ENCODE measurements at regions not wholly inside any gene's neighbourhood (a gene's known extent, or its start where the extent isn't known, plus 50 kb on each side); places are given as distances from the start of the nearest gene placed in this dataset.

- CTCF ChIA-PET = no interaction called here
- no peak for TF ChIP-seq CTCF (IDR thresholded peaks at IDR 0.05; ENCODE audit: control extremely low read depth, extremely low read depth, low read depth, missing control alignments)
- DNase-seq (ENCODE audit: extremely low spot score) = no peak
- POLR2A ChIA-PET = no interaction called here
Measured at GRCh38 chr5:52428977-52429489, 358.7 kb upstream of the ITGA1 start.

- no peak for TF ChIP-seq CTCF (IDR thresholded peaks at IDR 0.05; ENCODE audit: control extremely low read depth, extremely low read depth, low read depth, missing control alignments)
- DNase-seq (ENCODE audit: extremely low spot score) = no peak
- ChIA-PET POLR2A (no interaction called here), CTCF (interaction anchor here (1.1 kb wide), 1 partner anchor 23 kb away, joined by 3 read pairs; no protein-coding TSS in a partner anchor)
Measured at GRCh38 chr5:52441768-52442167, 345.9 kb upstream of the ITGA1 start.

GRCh38 chr5:52443187-52443586, 344.5 kb upstream of the ITGA1 start:
- ChIA-PET CTCF (no interaction called here), POLR2A (no interaction called here)
- no peak for TF ChIP-seq CTCF (IDR thresholded peaks at IDR 0.05; ENCODE audit: control extremely low read depth, extremely low read depth, low read depth, missing control alignments)

GRCh38 chr5:52448111-52448510, 339.6 kb upstream of the ITGA1 start:
- CTCF ChIA-PET = no interaction called here
- POLR2A ChIA-PET = no interaction called here
- TF ChIP-seq CTCF (IDR thresholded peaks at IDR 0.05; ENCODE audit: control extremely low read depth, extremely low read depth, low read depth, missing control alignments) = no peak
- no peak for DNase-seq (ENCODE audit: extremely low spot score)

More at GRCh38 chr5:52443187-52443586, 344.5 kb upstream of the ITGA1 start:
- no peak for DNase-seq (ENCODE audit: extremely low spot score)

- TF ChIP-seq CTCF (IDR thresholded peaks at IDR 0.05; ENCODE audit: control extremely low read depth, extremely low read depth, low read depth, missing control alignments) = no peak
- no peak for DNase-seq (ENCODE audit: extremely low spot score)
- POLR2A ChIA-PET = no interaction called here
- CTCF ChIA-PET = no interaction called here
Measured at GRCh38 chr5:52449516-52449915, 338.2 kb upstream of the ITGA1 start.

GRCh38 chr5:52452098-52452497, 335.6 kb upstream of the ITGA1 start:
- no peak for TF ChIP-seq CTCF (IDR thresholded peaks at IDR 0.05; ENCODE audit: control extremely low read depth, extremely low read depth, low read depth, missing control alignments)
- POLR2A ChIA-PET = no interaction called here

GRCh38 chr5:52453176-52453575, 334.5 kb upstream of the ITGA1 start:
- no peak for DNase-seq (ENCODE audit: extremely low spot score)
- no peak for TF ChIP-seq CTCF (IDR thresholded peaks at IDR 0.05; ENCODE audit: control extremely low read depth, extremely low read depth, low read depth, missing control alignments)
- ChIA-PET CTCF (no interaction called here), POLR2A (no interaction called here)

More at GRCh38 chr5:52452098-52452497, 335.6 kb upstream of the ITGA1 start:
- DNase-seq (ENCODE audit: extremely low spot score) = no peak
- CTCF ChIA-PET = interaction anchor here (0.8 kb wide), 1 partner anchor 13 kb away, joined by 3 read pairs; no protein-coding TSS in a partner anchor

All from GM10248 (cell line).